HepG2 (cell line): ENCODE measurements at regions not wholly inside any gene's neighbourhood (a gene's known extent, or its start where the extent isn't known, plus 50 kb on each side); places are given as distances from the start of the nearest gene placed in this dataset.

Experiments
- ATAC-seq: fragments of 200-7000 bp; cut with Tn5 transposase; 3 replicates; pipeline ENCODE4 v1.9.1; 2020; ENCODE audit warnings: mild to moderate bottlenecking, moderate library complexity
- BruUV-seq: library from RNA; stranded (reverse); fragments of 400-500 nt; replicated peaks from 2 replicates; lab custom pipeline; 2021; lab: Mats Ljungman, UMichigan
- CTCF ChIA-PET: fragments of 300-600 bp; formaldehyde crosslinking; extraction: SDS; loops from one replicate; lab custom pipeline; 2021; ENCODE audit warnings: low total read pairs, inconsistent platforms, low intra/inter-chr PET ratio; lab: Yijun Ruan, JAX
- POLR2A ChIA-PET: fragments of 350-600 bp; sonication (Branson Sonifier 250); formaldehyde crosslinking; loops from one replicate; lab custom pipeline; 2020; ENCODE audit warnings: antibody characterized with exemption, inconsistent platforms; lab: Yijun Ruan, JAX
- DNase-seq: peaks from one replicate; pipeline ENCODE4 v3.0.0-alpha.2; 2015; ENCODE audit warnings: low spot score
- FAIRE-seq: peaks from 3 replicates; lab custom pipeline; 2011; peaks lifted over from hg19 to GRCh38; lab: Jason Lieb, UNC
- H2AFZ ChIP-seq: one replicate; pipeline ENCODE4 v1.6.1; 2011; ENCODE audit warnings: low read length, inconsistent platforms
- H3K27ac ChIP-seq: fragments of 300-600 bp; 3 replicates; pipeline ENCODE4 v1.8.0; 2011; ENCODE audit warnings: mixed run types, mild to moderate bottlenecking, mixed read lengths, low read length, inconsistent platforms; ENCODE audit not compliant: insufficient read depth; ENCODE audit errors: extremely low read length
- H3K27me3 ChIP-seq, 2 experiments: fragments of 200-600 bp in 1 of 2; 2 replicates in 1 of 2; 3 replicates in 1 of 2; pipeline versions ENCODE4 v1.6.0 to v1.8.0; 2011; ENCODE audit warnings: low read length in 2 of 2, mild to moderate bottlenecking in 2 of 2, moderate library complexity in 2 of 2, inconsistent platforms in 1 of 2; ENCODE audit not compliant: insufficient read depth in 2 of 2, control insufficient read depth in 1 of 2
- H3K36me3 ChIP-seq, 2 experiments: fragments of 200-600 bp in 1 of 2; replicated peaks in 1 of 2; 2 replicates in 1 of 2; 3 replicates in 1 of 2; pipeline versions ENCODE4 v1.5.1 to v1.8.0; 2011; ENCODE audit warnings: low read length in 2 of 2, inconsistent platforms in 1 of 2; ENCODE audit not compliant: insufficient read depth in 2 of 2, control insufficient read depth in 1 of 2
- H3K4me1 ChIP-seq: 2 replicates; pipeline ENCODE4 v1.5.1; 2012; ENCODE audit warnings: low read length, inconsistent platforms; ENCODE audit not compliant: insufficient read depth
- H3K4me2 ChIP-seq: 2 replicates; pipeline ENCODE4 v1.6.0; 2011; ENCODE audit warnings: low read depth, low read length, inconsistent platforms
- H3K4me3 ChIP-seq, 3 experiments: fragments of 200-600 bp in 1 of 3; sonication (generic), shearing (Covaris generic) in 1 of 3; replicated peaks in 1 of 3; 2 replicates each; pipeline ENCODE4 v1.5.1; 2011 to 2016; ENCODE audit warnings: low read length in 3 of 3, inconsistent platforms in 2 of 3, low read depth in 2 of 3, mild to moderate bottlenecking in 2 of 3, control low read depth in 1 of 3, mixed read lengths in 1 of 3; ENCODE audit not compliant: insufficient read depth in 1 of 3
- H3K79me2 ChIP-seq: one replicate; pipeline ENCODE4 v1.6.1; 2011; ENCODE audit warnings: low read length, inconsistent platforms; ENCODE audit not compliant: insufficient read depth
- H3K9ac ChIP-seq: 2 replicates; pipeline ENCODE4 v1.6.0; 2011; ENCODE audit warnings: mild to moderate bottlenecking, low read depth, low read length, inconsistent platforms; ENCODE audit not compliant: insufficient read depth
- H3K9me3 ChIP-seq: 2 replicates; pipeline ENCODE4 v1.5.1; 2012; ENCODE audit warnings: mild to moderate bottlenecking, low read length
- H4K20me1 ChIP-seq: 2 replicates; pipeline ENCODE4 v1.6.0; 2011; ENCODE audit warnings: inconsistent platforms, mild to moderate bottlenecking, low read length, moderate library complexity; ENCODE audit not compliant: insufficient read depth
- ATF5 ChIP-seq: sonication (generic); formaldehyde crosslinking; IDR thresholded peaks from 2 replicates; pipeline ENCODE4 v1.4.0; 2020; ENCODE audit warnings: mild to moderate bottlenecking, low read depth, missing genetic modification reagents
- BRF2 ChIP-seq: sonication (generic); formaldehyde crosslinking; IDR thresholded peaks from 2 replicates; pipeline ENCODE4 v1.8.1; 2022; ENCODE audit warnings: mild to moderate bottlenecking, missing genetic modification reagents
- CHD2 ChIP-seq: IDR thresholded peaks from 2 replicates; pipeline ENCODE4 v1.6.1; 2011; ENCODE audit warnings: low read depth, low read length, improper control_type of control experiment
- IRF2 ChIP-seq: IDR thresholded peaks from 2 replicates; pipeline ENCODE4 v1.6.1; 2018; ENCODE audit warnings: missing genetic modification reagents, missing compliant biosample characterization
- MAFF ChIP-seq: IDR thresholded peaks from 2 replicates; pipeline ENCODE4 v1.6.1; 2011; ENCODE audit warnings: low read depth, low read length, improper control_type of control experiment
- MAFK ChIP-seq, 2 experiments: IDR thresholded peaks in 1 of 2; conservative IDR thresholded peaks in 1 of 2; 2 replicates each; pipeline ENCODE4 v1.6.1; 2011; ENCODE audit warnings: improper control_type of control experiment in 2 of 2, low read length in 2 of 2
- NR2F1 ChIP-seq, 2 experiments: fragments of 450-650 bp in 1 of 2; formaldehyde crosslinking in 1 of 2; IDR thresholded peaks; 2 replicates each; pipeline versions ENCODE4 v1.5.0 to v1.6.1; 2016 to 2020; ENCODE audit warnings: mild to moderate bottlenecking in 1 of 2, missing compliant biosample characterization in 1 of 2, missing genetic modification reagents in 1 of 2, moderate library complexity in 1 of 2
- SALL2 ChIP-seq: sonication (generic); formaldehyde crosslinking; IDR thresholded peaks from 2 replicates; pipeline ENCODE4 v1.8.1; 2023; ENCODE audit warnings: mild to moderate bottlenecking, missing genetic modification reagents, inconsistent platforms
- SOX5 ChIP-seq: IDR thresholded peaks from 2 replicates; pipeline ENCODE4 v1.6.1; 2016; ENCODE audit warnings: borderline replicate concordance
- THAP11 ChIP-seq: IDR thresholded peaks from 2 replicates; pipeline ENCODE4 v1.6.1; 2016; ENCODE audit warnings: missing biosample characterization, missing genetic modification reagents
- ZFP82 ChIP-seq: sonication (generic); formaldehyde crosslinking; IDR thresholded peaks from 2 replicates; pipeline ENCODE4 v1.5.1; 2020; ENCODE audit warnings: mild to moderate bottlenecking, missing genetic modification reagents, borderline replicate concordance
- ZFX ChIP-seq: sonication (generic); formaldehyde crosslinking; IDR thresholded peaks from 2 replicates; pipeline ENCODE4 v1.4.0; 2020; ENCODE audit warnings: mild to moderate bottlenecking, low read depth, missing genetic modification reagents, moderate library complexity
- ZNF337 ChIP-seq: sonication (generic); formaldehyde crosslinking; IDR thresholded peaks from 2 replicates; pipeline ENCODE4 v1.5.1; 2020; ENCODE audit warnings: missing genetic modification reagents, low read depth, mild to moderate bottlenecking, borderline replicate concordance
- ZNF451 ChIP-seq: sonication (generic); formaldehyde crosslinking; IDR thresholded peaks from 2 replicates; pipeline ENCODE4 v1.5.0; 2020; ENCODE audit warnings: mild to moderate bottlenecking, missing genetic modification reagents
- ZNF552 ChIP-seq: sonication (generic); formaldehyde crosslinking; IDR thresholded peaks from 2 replicates; pipeline ENCODE4 v1.9.0; 2022; ENCODE audit warnings: missing genetic modification reagents, mild to moderate bottlenecking, borderline replicate concordance
- WGBS: methylation state at CpG from one replicate; pipeline ENCODE4 v1.1.6; 2017; ENCODE audit warnings: low lambda C conversion rate; 5-methylcytosine and 5-hydroxymethylcytosine counted together
- in situ Hi-C: cut with HindIII; loops from 2 replicates; pipeline ENCODE4 v1.10.0; 2017; ENCODE audit warnings: low pct_unique_long_range_greater_than_20kb; ENCODE audit not compliant: extremely low pct_ligation_motif_present
- intact Hi-C: fragments of 100-400 bp; cut with micrococcal nuclease; formaldehyde crosslinking; loops from one replicate; pipeline ENCODE4 v1.10.0; 2022; ENCODE audit not compliant: unreplicated experiment
- TF ChIP-seq, protein P1 (sequence below): sonication (generic); formaldehyde crosslinking; IDR thresholded peaks from 2 replicates; pipeline ENCODE4 v1.4.0; 2020; ENCODE audit warnings: mild to moderate bottlenecking, missing genetic modification reagents, borderline replicate concordance
- TF ChIP-seq, protein P2 (sequence below): sonication (generic); formaldehyde crosslinking; IDR thresholded peaks from 2 replicates; pipeline ENCODE4 v1.8.0; 2022; ENCODE audit warnings: mild to moderate bottlenecking, missing genetic modification reagents, borderline replicate concordance

- Histone ChIP-seq H3K79me2 (no peaks in the 10 kb centered on the region), H3K27me3 (peaks cover 0 to 9% of the 10 kb centered on the region in 2 experiments; a peak in 1 of 5 replicates)
- TF ChIP-seq ZFX, result no peak
- no peak for TF ChIP-seq CHD2
- no peak for TF ChIP-seq ZNF552
- no peak for TF ChIP-seq ZNF451 (CRISPR knock-in tag)
- TF ChIP-seq NR2F1 (CRISPR knock-in tag; IDR thresholded peaks at IDR 0.05), result no peak
- TF ChIP-seq MAFK (conservative IDR thresholded peaks at IDR 0.05 in 1 of 2, IDR thresholded peaks at IDR 0.05 in 1 of 2; ENCODE audit: low read length in 2 of 2), result peak; percentile 24 to 67; a peak in 2 of 4 replicates
- TF ChIP-seq SALL2 (CRISPR knock-in tag), result no peak
- no peak for TF ChIP-seq THAP11 (CRISPR knock-in tag)
- TF ChIP-seq IRF2 (CRISPR knock-in tag), result no peak
- TF ChIP-seq, protein P1, sequence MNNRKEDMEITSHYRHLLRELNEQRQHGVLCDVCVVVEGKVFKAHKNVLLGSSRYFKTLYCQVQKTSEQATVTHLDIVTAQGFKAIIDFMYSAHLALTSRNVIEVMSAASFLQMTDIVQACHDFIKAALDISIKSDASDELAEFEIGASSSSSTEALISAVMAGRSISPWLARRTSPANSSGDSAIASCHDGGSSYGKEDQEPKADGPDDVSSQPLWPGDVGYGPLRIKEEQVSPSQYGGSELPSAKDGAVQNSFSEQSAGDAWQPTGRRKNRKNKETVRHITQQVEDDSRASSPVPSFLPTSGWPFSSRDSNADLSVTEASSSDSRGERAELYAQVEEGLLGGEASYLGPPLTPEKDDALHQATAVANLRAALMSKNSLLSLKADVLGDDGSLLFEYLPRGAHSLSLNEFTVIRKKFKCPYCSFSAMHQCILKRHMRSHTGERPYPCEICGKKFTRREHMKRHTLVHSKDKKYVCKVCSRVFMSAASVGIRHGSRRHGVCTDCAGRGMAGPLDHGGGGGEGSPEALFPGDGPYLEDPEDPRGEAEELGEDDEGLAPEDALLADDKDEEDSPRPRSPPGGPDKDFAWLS (CRISPR knock-in tag), result no peak
- peak; percentile 59 for TF ChIP-seq MAFF
- TF ChIP-seq BRF2 (CRISPR knock-in tag), result no peak
- TF ChIP-seq ZFP82 (CRISPR knock-in tag), result no peak
- TF ChIP-seq SOX5 (CRISPR knock-in tag), result no peak
- TF ChIP-seq, protein P2, sequence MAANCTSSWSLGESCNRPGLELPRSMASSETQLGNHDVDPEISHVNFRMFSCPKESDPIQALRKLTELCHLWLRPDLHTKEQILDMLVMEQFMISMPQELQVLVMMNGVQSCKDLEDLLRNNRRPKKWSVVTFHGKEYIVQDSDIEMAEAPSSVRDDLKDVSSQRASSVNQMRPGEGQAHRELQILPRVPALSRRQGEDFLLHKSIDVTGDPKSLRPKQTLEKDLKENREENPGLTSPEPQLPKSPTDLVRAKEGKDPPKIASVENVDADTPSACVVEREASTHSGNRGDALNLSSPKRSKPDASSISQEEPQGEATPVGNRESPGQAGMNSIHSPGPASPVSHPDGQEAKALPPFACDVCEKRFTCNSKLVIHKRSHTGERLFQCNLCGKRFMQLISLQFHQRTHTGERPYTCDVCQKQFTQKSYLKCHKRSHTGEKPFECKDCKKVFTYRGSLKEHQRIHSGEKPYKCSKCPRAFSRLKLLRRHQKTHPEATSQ (CRISPR knock-in tag), result no peak
- no peak for TF ChIP-seq ATF5 (CRISPR knock-in tag)
- no peak for TF ChIP-seq ZNF337
- TF ChIP-seq, all 625 proteins: peak for 2
- Histone ChIP-seq H3K27ac (no peak overlapping the region), H4K20me1 (no peaks in the 10 kb centered on the region), H3K4me1 (no peaks in the 10 kb centered on the region), H3K9ac (no peak overlapping the region), H3K9me3 (no peaks in the 10 kb centered on the region), H3K36me3 (no peaks in the 10 kb centered on the region), H2AFZ (no peak overlapping the region), H3K4me2 (no peak overlapping the region), H3K4me3 (no peak overlapping the region)
- ChIA-PET CTCF (no interaction called here), POLR2A (no interaction called here)
- no peak for DNase-seq
- intact Hi-C loops (no loop called here), in situ Hi-C loops (no loop called here)
- 17% methylated on average over 8 of the region's 8 CpGs for WGBS
- FAIRE-seq, result no peak
- ATAC-seq, result no peak
- BruUV-seq, result no TSS peak
Observed at GRCh38 chr7:25726781-25727311, 425.2 kb upstream of the NFE2L3 start.
